HG03460 (cell line): ENCODE measurements at regions not wholly inside any gene's neighbourhood (a gene's known extent, or its start where the extent isn't known, plus 50 kb on each side); places are given as distances from the start of the nearest gene placed in this dataset.
"Not testable (repeated sequence)": the region's sequence is repeated elsewhere in the genome, so short reads cannot be mapped to it uniquely, and the experiment has no call there.

Experiments used
- ATAC-seq: cut with Tn5 transposase; IDR thresholded peaks from one replicate; pipeline ENCODE4 v1.9.1; 2021; ENCODE audit not compliant: unreplicated experiment

- no peak for ATAC-seq
Observed at GRCh38 chr6:69489970-69490369, 306.8 kb downstream of the LMBRD1 start.

- no peak for ATAC-seq
Observed at GRCh38 chr6:69487688-69488087, 309.1 kb downstream of the LMBRD1 start.

GRCh38 chr6:69466979-69467570, 329.7 kb downstream of the LMBRD1 start:
- no peak for ATAC-seq

- ATAC-seq = no peak
Observed at GRCh38 chr6:69465866-69466265, 330.9 kb downstream of the LMBRD1 start.

GRCh38 chr6:69456086-69456485, 340.7 kb downstream of the LMBRD1 start:
- ATAC-seq = no peak

GRCh38 chr6:69454619-69455018, 342.2 kb downstream of the LMBRD1 start:
- not testable (repeated sequence) for ATAC-seq

- ATAC-seq = not testable (repeated sequence)
Observed at GRCh38 chr6:69450493-69450892, 346.3 kb downstream of the LMBRD1 start.

- ATAC-seq = no peak
Observed at GRCh38 chr6:69449887-69450286, 346.9 kb downstream of the LMBRD1 start.
